Activated CD8-positive, alpha-beta T cell treated with anti-CD3 and anti-CD28 coated beads for 36 hours (primary cell): ENCODE measurements at regions not wholly inside any gene's neighbourhood (a gene's known extent, or its start where the extent isn't known, plus 50 kb on each side); places are given as distances from the start of the nearest gene placed in this dataset.

ENCODE experiments used
- ATAC-seq: fragments of 200-7000 bp; cut with Tn5 transposase; one replicate; pipeline ENCODE4 v1.10.0; 2021; ENCODE audit warnings: mild to moderate bottlenecking, moderate library complexity
- CTCF ChIA-PET: fragments of 350-600 bp; sonication (Branson Sonifier 250); formaldehyde crosslinking; loops from one replicate; lab custom pipeline; 2021; ENCODE audit warnings: antibody characterized with exemption; lab: Charles Lee
- POLR2A ChIA-PET: fragments of 350-600 bp; sonication (Branson Sonifier 250); formaldehyde crosslinking; loops from one replicate; lab custom pipeline; 2021; ENCODE audit warnings: antibody characterized with exemption; lab: Charles Lee
- DNase-seq: peaks from one replicate; pipeline ENCODE4 v3.0.0-alpha.2; 2020
- H3K27ac Mint-ChIP-seq: one replicate; pipeline ENCODE4 v1.8.0; 2021; ENCODE audit warnings: mild to moderate bottlenecking, mixed read lengths
- H3K27me3 Mint-ChIP-seq: one replicate; pipeline ENCODE4 v1.8.0; 2021; ENCODE audit warnings: mixed read lengths
- H3K36me3 Mint-ChIP-seq: one replicate; pipeline ENCODE4 v1.8.0; 2021; ENCODE audit warnings: low read depth, mixed read lengths
- H3K4me1 Mint-ChIP-seq: one replicate; pipeline ENCODE4 v1.8.0; 2021; ENCODE audit warnings: low read depth, mixed read lengths
- H3K4me3 Mint-ChIP-seq: one replicate; pipeline ENCODE4 v1.8.0; 2021; ENCODE audit warnings: mild to moderate bottlenecking, moderate library complexity, mixed read lengths
- H3K9me3 Mint-ChIP-seq: one replicate; pipeline ENCODE4 v1.8.0; 2021; ENCODE audit warnings: mixed read lengths
- CTCF ChIP-seq: fragments of 200-600 bp; IDR thresholded peaks from one replicate; pipeline ENCODE4 v1.8.0; 2022; ENCODE audit warnings: antibody characterized with exemption, mild to moderate bottlenecking
- intact Hi-C: fragments of 100-400 bp; cut with micrococcal nuclease; formaldehyde crosslinking; loops from one replicate; pipeline ENCODE4 v1.10.0; 2022

- peaks cover 4% of the 10 kb centered on the region for H3K4me1 Mint-ChIP-seq
- POLR2A ChIA-PET = interaction anchor here (0.6 kb wide), 1 partner anchor 9 kb away, joined by 3 read pairs; no protein-coding TSS in a partner anchor
- TF ChIP-seq CTCF = no peak
- intact Hi-C loops = no loop called here
- H3K36me3 Mint-ChIP-seq = no peaks in the 10 kb centered on the region
- ATAC-seq (no peak), DNase-seq (no peak)
- H3K27me3 Mint-ChIP-seq = no peaks in the 10 kb centered on the region
- H3K9me3 Mint-ChIP-seq = peaks cover 9% of the 10 kb centered on the region
- no peak overlapping the region for H3K27ac Mint-ChIP-seq
- no peak overlapping the region for H3K4me3 Mint-ChIP-seq
- CTCF ChIA-PET = interaction anchor here (1.1 kb wide), 1 partner anchor 17 kb away, joined by 3 read pairs; no protein-coding TSS in a partner anchor
Measured at GRCh38 chr5:142531977-142532780, 153.7 kb downstream of the FGF1 start.

- Mint-ChIP-seq H3K27me3 (no peaks in the 10 kb centered on the region), H3K4me1 (peaks cover 4% of the 10 kb centered on the region), H3K36me3 (no peaks in the 10 kb centered on the region), H3K9me3 (peaks cover 8% of the 10 kb centered on the region), H3K4me3 (no peak overlapping the region), H3K27ac (no peak overlapping the region)
- no peak for TF ChIP-seq CTCF
- intact Hi-C loops = no loop called here
- ChIA-PET POLR2A (no interaction called here), CTCF (interaction anchor here (1.2 kb wide), 1 partner anchor 56 kb away, joined by 3 read pairs; no protein-coding TSS in a partner anchor)
- DNase-seq (no peak), ATAC-seq (no peak)
Measured at GRCh38 chr5:142530904-142531303, 155.0 kb downstream of the FGF1 start.

DNA sequence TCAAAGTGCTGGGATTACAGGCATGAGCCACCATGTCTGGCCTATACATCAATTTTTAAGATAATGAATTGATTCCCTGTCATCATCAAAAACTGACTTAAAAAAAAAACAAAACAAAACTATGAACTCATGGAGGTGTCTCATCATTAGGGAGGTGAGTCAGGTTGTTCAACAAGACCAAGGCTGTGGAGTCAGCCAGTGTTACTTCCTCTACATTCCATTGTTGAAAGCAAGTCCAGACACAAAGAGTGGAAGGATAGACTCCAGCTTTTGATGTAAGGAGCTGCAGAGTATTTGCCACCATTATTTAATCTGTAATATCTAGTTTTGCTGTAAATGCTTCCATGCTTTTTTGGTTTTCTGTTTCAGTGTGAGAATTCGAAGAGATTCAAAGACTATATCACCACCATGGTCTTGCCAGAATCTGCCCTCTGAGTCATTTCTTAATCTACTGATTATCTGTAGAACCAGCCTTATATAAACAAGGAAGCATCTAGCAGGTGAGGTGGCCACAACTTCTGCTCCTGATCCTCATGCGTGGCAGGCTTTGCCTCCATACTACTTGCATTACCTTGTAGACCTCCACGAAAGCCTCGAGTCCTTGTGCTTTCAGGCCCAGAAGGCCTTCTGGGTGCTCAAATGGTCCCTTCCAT lies 156.1 kb downstream of the FGF1 start:
- CTCF ChIA-PET = no interaction called here
- intact Hi-C loops = no loop called here
- ATAC-seq = no peak

DNA sequence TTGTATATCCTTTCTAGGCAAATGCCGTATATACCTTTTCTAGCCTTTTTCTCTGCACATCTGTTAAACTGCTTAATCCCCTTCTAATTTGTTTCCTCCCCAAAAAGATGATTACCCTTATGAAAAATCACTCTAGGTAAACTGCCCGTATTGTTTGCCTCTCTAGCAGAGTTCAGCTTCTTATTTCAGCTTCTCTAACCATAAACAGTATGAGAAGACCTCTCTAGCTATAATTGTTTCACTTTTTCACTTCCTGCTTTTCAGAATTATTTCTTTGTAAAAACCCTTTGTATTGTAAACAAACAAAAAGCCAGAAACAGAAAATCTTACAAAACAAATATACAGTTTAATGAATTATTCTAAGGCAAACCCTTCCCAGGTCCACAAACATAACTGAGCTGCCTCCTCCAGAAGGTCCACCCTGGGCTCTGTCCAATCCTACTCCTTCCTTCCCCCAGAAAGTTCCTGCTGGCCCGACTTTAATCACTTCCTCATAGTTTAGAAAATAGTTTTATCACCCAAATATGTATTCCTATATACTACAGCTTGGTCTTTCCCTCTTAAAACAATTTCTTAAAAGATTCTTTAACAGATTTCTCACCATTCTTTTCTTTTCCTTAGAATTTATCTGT lies 158.1 kb downstream of the FGF1 start:
- H3K27me3 Mint-ChIP-seq = no peaks in the 10 kb centered on the region
- H3K4me3 Mint-ChIP-seq = no peak overlapping the region
- intact Hi-C loops = no loop called here
- TF ChIP-seq CTCF = no peak
- no peak overlapping the region for H3K27ac Mint-ChIP-seq
- no peaks in the 10 kb centered on the region for H3K9me3 Mint-ChIP-seq
- ChIA-PET POLR2A (interaction anchor here (0.6 kb wide), 1 partner anchor 330 kb away, joined by 3 read pairs; no protein-coding TSS in a partner anchor), CTCF (no interaction called here)
- DNase-seq (no peak), ATAC-seq (no peak)
- H3K36me3 Mint-ChIP-seq = no peaks in the 10 kb centered on the region
- H3K4me1 Mint-ChIP-seq = peaks cover 4% of the 10 kb centered on the region

More for the DNA sequence above, 156.1 kb downstream of the FGF1 start:
- peaks cover 4% of the 10 kb centered on the region for H3K4me1 Mint-ChIP-seq
- H3K4me3 Mint-ChIP-seq = no peak overlapping the region
- no peak overlapping the region for H3K27ac Mint-ChIP-seq
- no peaks in the 10 kb centered on the region for H3K36me3 Mint-ChIP-seq
- DNase-seq = no peak
- H3K9me3 Mint-ChIP-seq = peaks cover 2% of the 10 kb centered on the region
- POLR2A ChIA-PET = no interaction called here
- TF ChIP-seq CTCF = no peak
- H3K27me3 Mint-ChIP-seq = no peaks in the 10 kb centered on the region
